Thoracic aorta (tissue), 2 donors: ENCODE measurements at regions not wholly inside any gene's neighbourhood (a gene's known extent, or its start where the extent isn't known, plus 50 kb on each side); places are given as distances from the start of the nearest gene placed in this dataset.

Experiments used
- ATAC-seq: fragments of 150-250 bp; one replicate; pipeline ENCODE4 v1.8.0; 2017; ENCODE audit warnings: low read depth; ENCODE audit not compliant: insufficient number of reproducible peaks, low FRiP score
- DNase-seq: peaks from one replicate; pipeline ENCODE4 v3.0.0-alpha.2; 2020; ENCODE audit warnings: low spot score
- H3K27ac ChIP-seq, 2 donors: fragments of 200-600 bp; sonication (generic); 1 replicate in 1 of 2; 2 replicates in 1 of 2; pipeline ENCODE4 v1.5.1; 2016; ENCODE audit warnings: mild to moderate bottlenecking in 2 of 2, moderate library complexity in 2 of 2
- H3K27me3 ChIP-seq: fragments of 200-600 bp; sonication (generic); replicated peaks from 2 replicates; pipeline ENCODE4 v1.6.0; 2016; ENCODE audit warnings: mild to moderate bottlenecking; ENCODE audit not compliant: insufficient read depth
- H3K36me3 ChIP-seq: fragments of 200-600 bp; sonication (generic); one replicate; pipeline ENCODE4 v1.5.1; 2016
- H3K4me1 ChIP-seq, 2 donors: fragments of 200-600 bp; sonication (generic); 1 replicate in 1 of 2; 2 replicates in 1 of 2; pipeline versions ENCODE4 v1.5.1 to v1.6.0; 2016; ENCODE audit warnings: low read depth in 2 of 2, mild to moderate bottlenecking in 1 of 2; ENCODE audit not compliant: control insufficient read depth in 1 of 2
- H3K4me3 ChIP-seq: fragments of 200-600 bp; sonication (generic); 2 replicates; pipeline ENCODE4 v1.5.1; 2016; ENCODE audit warnings: mild to moderate bottlenecking
- H3K9me3 ChIP-seq: fragments of 200-600 bp; sonication (generic); 2 replicates; pipeline ENCODE4 v1.5.1; 2016
- TF ChIP-seq, protein P1 (sequence below): fragments of 200-600 bp; sonication (generic); IDR thresholded peaks from one replicate; pipeline ENCODE4 v1.5.1; 2019; ENCODE audit warnings: antibody characterized with exemption

- TF ChIP-seq, protein P1, sequence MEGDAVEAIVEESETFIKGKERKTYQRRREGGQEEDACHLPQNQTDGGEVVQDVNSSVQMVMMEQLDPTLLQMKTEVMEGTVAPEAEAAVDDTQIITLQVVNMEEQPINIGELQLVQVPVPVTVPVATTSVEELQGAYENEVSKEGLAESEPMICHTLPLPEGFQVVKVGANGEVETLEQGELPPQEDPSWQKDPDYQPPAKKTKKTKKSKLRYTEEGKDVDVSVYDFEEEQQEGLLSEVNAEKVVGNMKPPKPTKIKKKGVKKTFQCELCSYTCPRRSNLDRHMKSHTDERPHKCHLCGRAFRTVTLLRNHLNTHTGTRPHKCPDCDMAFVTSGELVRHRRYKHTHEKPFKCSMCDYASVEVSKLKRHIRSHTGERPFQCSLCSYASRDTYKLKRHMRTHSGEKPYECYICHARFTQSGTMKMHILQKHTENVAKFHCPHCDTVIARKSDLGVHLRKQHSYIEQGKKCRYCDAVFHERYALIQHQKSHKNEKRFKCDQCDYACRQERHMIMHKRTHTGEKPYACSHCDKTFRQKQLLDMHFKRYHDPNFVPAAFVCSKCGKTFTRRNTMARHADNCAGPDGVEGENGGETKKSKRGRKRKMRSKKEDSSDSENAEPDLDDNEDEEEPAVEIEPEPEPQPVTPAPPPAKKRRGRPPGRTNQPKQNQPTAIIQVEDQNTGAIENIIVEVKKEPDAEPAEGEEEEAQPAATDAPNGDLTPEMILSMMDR, result no peak
- DNase-seq (no peak), ATAC-seq (no peak)
- Histone ChIP-seq H3K36me3 (no peaks in the 10 kb centered on the region), H3K27me3 (no peaks in the 10 kb centered on the region), H3K9me3 (no peaks in the 10 kb centered on the region), H3K4me1 (no peaks in the 10 kb centered on the region), H3K27ac (no peak overlapping the region), H3K4me3 (no peak overlapping the region)
These were observed 61.1 kb upstream of the TPM4 start for GRCh38 chr19:16014923-16015804.

GRCh38 chr19:16015805-16016173 lies 60.5 kb upstream of the TPM4 start:
- H3K36me3 ChIP-seq, result no peaks in the 10 kb centered on the region
- no peak overlapping the region for H3K4me3 ChIP-seq
- DNase-seq (no peak), ATAC-seq (no peak)
- H3K27me3 ChIP-seq, result no peaks in the 10 kb centered on the region
- TF ChIP-seq, protein P1, result no peak
- no peaks in the 10 kb centered on the region for H3K4me1 ChIP-seq
- H3K27ac ChIP-seq, result no peak overlapping the region
- no peaks in the 10 kb centered on the region for H3K9me3 ChIP-seq

DNA sequence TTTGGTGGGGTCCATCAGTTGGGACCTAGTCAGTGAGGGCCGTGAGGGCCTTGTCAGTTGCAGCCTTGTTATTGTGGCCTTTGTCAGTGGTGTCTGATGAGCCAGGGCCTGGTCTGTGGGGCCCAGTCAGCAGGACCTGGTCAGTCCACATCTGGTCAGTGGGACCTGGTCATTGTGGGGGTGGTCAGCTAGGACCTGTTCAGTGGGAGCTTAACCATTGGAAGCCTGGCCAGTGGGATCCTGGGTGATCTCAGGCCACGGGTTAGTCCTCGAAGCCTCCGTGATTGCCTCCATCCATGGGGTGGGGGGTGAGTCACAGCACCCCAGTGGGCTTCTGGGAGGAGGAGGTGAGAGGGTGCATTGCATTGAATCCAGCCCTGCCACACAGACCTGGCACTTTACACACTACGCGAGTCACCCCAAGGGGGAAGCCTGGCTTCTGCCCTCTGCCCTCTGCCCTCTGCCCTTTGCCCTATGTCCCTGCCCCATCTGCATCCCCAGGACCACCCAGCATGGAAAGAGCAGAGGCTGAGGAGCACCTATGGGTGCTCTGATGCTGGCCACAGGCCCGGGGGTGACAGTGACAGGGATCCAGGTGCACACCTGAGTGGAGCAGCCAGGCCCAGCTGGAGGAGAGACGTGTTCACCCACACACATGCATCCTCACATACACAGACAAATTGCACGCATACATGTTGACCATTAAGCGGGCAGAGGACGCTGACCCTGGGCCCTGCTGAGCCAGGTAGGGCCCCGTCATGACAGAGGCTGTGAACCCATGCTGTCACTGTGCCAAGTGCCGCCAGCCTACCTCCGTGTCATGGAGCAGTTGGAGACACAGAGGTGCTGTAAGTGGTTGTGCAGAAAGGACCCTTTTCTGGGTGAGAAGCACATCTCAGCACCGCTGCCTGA lies 59.8 kb upstream of the TPM4 start:
- ATAC-seq (no peak), DNase-seq (no peak)
- H3K36me3 ChIP-seq, result no peaks in the 10 kb centered on the region
- H3K27me3 ChIP-seq, result no peaks in the 10 kb centered on the region
- no peak overlapping the region for H3K27ac ChIP-seq
- H3K4me3 ChIP-seq, result no peak overlapping the region
- no peaks in the 10 kb centered on the region for H3K4me1 ChIP-seq
- H3K9me3 ChIP-seq, result no peaks in the 10 kb centered on the region
- TF ChIP-seq, protein P1, result no peak

- ATAC-seq, result no peak
- H3K4me3 ChIP-seq, result no peak overlapping the region
- no peaks in the 10 kb centered on the region for H3K4me1 ChIP-seq
- H3K27me3 ChIP-seq, result no peaks in the 10 kb centered on the region
- H3K36me3 ChIP-seq, result no peaks in the 10 kb centered on the region
- H3K27ac ChIP-seq, result no peak overlapping the region
- H3K9me3 ChIP-seq, result no peaks in the 10 kb centered on the region
- TF ChIP-seq, protein P1, result no peak
- no peak for DNase-seq
These were observed 59.2 kb upstream of the TPM4 start for GRCh38 chr19:16017138-16017490.

GRCh38 chr19:16018106-16018755 lies 58.1 kb upstream of the TPM4 start:
- DNase-seq, result no peak
- Histone ChIP-seq H3K27ac (no peak overlapping the region), H3K27me3 (no peaks in the 10 kb centered on the region), H3K4me3 (no peak overlapping the region), H3K9me3 (no peaks in the 10 kb centered on the region), H3K4me1 (no peaks in the 10 kb centered on the region), H3K36me3 (no peaks in the 10 kb centered on the region)
- no peak for ATAC-seq
- TF ChIP-seq, protein P1, result no peak
